ENCODE measurements at regions not wholly inside any gene's neighbourhood (a gene's known extent, or its start where the extent isn't known, plus 50 kb on each side); places are given as distances from the start of the nearest gene placed in this dataset.

DNA sequence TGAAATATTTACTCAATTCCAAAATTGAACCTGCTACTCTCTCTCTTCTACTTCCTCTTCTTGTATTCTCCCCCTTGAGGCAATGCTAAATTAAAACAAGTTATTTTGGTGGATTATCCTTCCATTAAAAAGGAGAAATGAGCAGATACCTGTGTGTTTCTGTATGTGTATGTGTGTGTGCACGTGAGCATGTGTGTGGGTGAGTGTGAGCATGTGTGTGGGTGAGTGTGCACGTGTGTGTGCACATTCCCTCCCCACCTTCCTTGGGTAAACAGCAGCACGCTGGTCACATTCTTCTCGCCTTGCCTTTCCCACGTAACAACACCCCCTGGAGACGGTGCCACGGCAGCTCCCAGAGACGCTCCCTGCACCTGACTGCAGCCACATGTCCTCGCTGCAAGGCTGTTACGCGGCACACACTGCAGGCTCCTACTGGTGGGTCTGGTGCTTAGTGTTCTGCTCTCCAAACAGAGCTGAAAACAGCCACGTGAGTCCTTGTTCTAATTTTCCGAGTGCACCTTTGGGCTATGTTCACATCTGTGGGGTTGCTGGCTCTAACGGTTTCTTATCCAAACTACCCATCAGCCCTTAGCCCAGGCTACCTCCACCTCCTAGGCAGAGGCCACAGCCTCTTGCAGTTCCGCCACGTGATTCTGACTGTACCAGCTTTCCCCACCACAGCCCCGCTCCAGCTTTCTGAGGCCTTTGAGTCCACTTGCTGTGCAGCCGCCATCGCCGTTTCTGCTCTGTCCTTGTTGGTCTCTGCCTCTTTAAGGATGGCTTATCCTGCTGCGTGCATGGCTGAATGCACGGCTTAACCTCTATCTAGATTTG is 123.4 kb downstream of the CTTN start:
- DNase-seq = no peak

GRCh38 chr11:70522309-70522592 is 123.9 kb downstream of the CTTN start:
- DNase-seq = no peak

- DNase-seq = no peak
Observed at GRCh38 chr11:70522593-70523311, 124.4 kb downstream of the CTTN start.

- DNase-seq = no peak
Observed at GRCh38 chr11:70523384-70524095, 125.2 kb downstream of the CTTN start.

DNA sequence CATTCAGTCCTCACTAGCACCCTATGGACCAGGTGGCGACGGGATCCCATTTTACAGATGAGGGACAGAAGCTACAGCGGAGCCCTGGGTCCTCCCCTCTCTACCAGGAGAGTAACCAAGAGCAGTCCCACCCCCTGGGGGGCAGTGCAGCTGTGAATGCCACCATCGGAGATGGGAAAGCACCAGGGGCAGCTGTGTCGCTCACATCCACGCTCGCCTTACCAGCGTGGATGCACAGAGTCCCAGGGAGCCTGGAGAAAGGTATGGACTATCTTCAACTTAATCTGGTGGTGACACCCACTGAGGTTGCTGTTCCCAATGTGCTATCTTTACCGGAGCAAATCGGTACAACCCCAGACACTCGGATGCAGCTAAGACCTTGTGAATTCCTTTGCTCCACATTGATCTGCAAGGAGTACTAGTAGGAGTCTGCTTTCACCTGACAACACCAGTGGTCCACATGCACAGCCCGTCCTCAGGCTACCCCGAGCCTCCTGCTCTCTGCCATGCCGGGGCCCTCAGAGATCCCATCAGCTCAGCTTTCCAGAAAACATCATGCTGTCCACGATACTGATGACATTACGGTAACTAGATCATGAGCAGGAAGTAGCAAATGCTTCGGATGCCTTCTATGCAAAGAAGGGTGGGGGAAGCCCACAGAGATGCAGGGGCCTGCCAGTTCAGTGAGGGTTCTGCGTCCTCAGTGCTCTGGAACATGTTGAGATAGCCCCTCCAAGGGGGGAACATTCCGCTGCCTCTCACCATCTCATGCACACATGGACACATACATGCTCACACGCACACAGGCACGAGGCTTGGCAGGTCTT is 126.0 kb downstream of the CTTN start:
- DNase-seq = peak; percentile 26

GRCh38 chr11:70525006-70525405 is 126.7 kb downstream of the CTTN start:
- no peak for DNase-seq

DNA sequence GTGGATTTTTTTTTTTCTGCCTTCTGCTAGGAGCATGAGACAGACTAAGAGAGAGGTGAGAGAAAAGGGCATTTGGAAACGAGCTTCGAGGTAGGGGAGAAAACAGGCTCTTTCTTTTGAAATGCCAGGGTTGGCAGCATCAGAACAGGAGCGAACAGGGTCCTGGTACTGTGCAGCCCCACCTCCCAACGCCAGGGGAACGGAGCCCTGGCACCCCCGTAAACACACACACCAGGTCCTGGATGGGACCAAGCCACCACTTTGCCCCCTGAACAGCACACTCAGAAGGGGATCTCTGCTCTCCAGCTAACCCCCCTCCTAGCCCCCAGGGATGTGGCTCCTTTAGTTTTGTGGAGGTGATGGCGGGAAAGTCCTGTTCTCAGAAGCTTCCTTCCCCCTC is 127.1 kb downstream of the CTTN start:
- no peak for DNase-seq

GRCh38 chr11:70526116-70527045 is 128.1 kb downstream of the CTTN start:
- no peak for DNase-seq

- no peak for DNase-seq
Observed at GRCh38 chr11:70527046-70527395, 128.7 kb downstream of the CTTN start.

DNA sequence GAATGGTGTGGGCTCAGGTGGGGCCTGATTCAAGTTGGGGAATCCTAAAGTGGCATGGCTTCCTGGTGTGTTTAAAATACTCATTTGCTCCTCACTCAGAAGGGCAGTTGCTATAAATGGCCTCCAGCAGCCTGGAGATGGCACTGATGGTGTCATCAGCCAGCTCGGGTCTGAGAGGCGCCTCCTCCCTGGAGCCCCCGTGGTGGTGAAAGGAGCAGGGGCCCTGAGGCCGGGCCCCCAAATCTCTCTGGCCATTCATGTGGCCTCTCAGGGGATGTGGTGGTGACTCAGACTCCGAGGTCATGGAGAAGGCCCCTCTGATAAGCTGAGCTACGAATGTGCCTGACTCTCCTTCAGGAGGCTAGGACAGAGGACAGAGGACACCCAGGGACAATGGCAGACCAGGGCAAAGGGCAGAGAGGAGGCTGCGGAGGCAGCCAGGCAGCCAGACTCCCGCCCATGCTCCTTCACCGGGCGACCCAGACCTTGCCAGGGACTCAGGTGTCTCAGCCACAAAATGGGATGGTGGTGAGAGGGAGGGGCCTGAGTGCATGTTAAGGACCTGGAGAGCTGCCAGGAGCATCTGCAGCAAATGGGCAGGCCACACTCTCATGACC is 129.2 kb downstream of the CTTN start:
- DNase-seq = no peak

DNA sequence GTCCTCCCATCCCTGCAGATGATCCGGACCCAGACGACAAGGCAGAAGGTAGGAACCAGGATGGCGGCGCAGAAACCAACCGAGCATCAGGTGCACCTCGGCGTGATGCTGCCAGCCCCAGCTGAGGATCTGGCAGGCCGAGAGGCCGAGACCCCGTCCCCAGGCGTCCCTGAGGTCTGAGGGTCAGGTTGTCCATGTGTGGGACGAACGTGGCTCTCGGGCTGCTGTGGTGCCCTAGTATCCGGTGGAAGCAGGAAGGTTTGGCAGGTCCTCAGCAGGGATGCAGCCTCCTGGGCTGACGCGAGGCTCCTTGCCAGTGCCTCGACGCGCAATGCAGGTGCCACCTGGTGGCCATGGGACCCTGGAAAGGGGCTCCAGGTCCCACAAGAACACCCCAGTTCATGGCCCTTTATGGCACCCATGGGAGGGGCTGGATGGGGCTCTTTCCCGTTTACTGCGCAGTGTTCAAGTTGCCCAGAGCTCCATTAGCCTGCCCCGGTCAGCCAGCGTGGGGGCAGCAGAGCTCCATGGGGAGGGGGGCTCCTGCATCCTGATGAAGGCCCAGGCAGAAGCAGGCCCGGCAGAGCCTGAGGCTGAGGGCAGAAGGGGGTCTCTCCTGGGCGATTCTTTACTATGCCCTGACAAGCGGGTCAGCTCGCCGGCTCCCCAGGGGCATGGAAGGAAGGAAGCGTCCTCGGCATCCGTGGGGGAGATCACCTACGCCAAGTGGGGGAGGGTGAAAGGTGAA is 129.9 kb downstream of the CTTN start:
- no peak for DNase-seq

DNA sequence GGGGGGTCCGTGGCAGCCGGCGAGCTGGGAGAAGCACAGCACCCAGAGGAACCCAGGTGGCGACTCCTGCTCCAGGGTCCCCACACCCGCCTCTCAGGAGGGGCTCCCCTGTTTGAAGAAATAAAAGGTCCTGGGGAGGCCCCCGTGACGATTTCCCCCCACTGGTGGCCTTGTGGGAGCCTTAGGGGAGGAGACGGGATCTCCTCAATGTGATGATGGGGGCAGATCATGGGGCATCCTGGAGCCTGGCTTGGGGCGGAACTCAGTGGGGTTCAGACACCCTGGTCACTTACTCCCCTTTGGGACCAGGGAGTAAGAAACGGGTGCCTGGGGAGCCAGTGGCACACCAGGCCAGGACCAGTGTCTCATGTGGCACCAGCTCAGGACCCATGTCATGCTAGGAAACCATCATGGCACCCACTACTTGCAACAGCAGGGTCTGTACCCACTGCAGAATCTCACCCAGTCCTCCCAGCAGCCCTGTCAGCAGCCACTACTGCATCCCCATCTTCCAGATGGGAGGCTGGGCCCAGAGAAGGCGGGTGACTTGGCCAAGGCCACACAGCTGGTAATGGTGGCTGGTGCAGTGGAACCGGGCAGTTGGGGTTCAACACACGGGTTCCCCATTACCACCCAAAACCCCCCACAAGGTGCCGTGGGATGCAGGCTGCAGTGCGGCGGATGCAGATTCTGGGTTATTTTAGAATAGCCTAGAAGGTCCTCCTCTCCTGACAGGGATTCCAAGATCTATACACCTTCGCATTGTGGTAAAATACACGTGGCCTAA is 130.7 kb downstream of the CTTN start:
- DNase-seq = no peak

GRCh38 chr11:70530010-70530409 is 131.7 kb downstream of the CTTN start:
- DNase-seq = no peak

DNA sequence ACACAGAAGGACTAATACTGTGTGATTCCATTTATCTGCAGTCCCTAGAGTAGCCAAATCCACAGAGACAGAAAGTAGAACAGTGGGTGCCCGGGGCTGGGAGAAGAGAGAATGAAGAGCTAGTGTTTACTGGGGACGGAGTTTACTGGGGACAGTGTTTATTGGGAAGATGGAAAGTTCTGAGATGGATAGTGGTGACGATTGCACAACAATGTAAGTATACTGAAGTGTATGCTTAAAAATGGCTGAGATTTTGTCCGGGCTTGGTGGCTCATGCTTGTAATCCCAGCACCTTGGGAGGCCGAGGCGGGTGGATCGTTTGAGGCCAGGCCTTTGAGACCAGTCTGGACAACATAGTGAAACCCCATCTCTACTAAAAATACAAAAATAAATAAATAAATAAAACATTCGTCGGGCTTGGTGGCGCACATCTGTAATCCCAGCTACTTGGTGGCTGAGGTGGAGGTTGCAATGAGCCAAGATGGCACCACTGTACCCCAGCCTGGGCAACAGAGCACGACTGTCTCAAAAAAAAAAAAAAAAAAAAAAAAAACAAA is 132.4 kb downstream of the CTTN start:
- no peak for DNase-seq

- DNase-seq = no peak
Observed at GRCh38 chr11:70531281-70532065, 133.1 kb downstream of the CTTN start.

DNA sequence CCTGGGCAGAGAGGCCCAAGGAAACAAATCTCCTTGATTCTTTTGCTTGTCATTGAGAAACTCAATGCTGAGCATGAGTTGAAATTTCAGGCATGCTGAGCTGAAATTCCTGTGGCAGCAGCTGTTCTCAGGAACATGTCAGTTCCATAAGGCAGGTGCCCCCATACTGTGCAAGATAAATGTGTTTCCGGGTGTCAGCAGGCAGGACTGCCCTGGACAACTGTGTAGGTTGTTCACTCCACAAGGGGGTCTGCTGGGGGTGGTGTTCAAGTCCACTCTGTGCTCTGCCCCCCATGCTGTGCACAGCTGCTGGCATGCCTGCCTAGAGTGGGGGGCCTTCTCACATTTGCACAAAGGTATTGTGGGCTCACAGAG is 133.7 kb downstream of the CTTN start:
- DNase-seq = no peak

GRCh38 chr11:70532731-70533130 is 134.4 kb downstream of the CTTN start:
- no peak for DNase-seq

DNA sequence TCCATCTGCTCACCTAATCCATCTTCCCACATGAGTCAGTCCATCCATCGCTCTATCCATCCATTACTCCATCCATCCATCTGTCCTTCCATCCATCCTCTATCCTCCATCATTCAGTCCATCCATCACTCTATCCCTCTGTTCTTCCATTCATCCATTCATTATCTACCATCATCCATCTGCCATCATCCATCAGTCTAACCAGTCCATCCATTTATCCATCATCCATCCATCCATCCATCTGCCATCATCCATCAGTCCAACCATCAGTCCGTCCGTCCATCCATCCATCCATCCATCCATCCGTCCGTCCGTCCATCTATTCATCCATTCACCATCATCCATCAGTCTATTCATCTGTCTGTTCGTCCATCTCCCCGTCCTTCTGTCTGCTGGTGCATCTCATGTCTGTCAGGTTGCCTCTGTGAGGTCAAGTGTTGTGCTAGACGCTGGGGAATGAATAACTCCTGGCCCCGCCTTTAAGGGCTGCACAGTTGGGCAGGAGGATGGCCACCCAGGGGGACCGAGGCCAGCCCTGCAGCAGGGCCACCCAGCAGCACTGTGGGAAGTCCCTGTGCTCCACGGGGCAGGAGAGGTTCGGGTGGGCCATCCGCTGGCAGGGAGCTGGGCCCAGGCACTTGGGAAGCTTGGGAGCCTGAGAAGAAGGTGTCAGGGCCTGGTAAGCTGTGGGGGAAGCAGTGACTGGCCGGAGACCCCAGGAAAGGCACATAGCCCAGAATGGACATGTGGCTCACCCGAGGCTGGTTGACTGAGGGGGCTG is 137.1 kb downstream of the CTTN start:
- DNase-seq = no peak

Measured in fibroblast of skin of back (primary cell).